GM18519 (cell line): ENCODE measurements at regions not wholly inside any gene's neighbourhood (a gene's known extent, or its start where the extent isn't known, plus 50 kb on each side); places are given as distances from the start of the nearest gene placed in this dataset.
"Not testable (repeated sequence)": the region's sequence is repeated elsewhere in the genome, so short reads cannot be mapped to it uniquely, and the experiment has no call there.

ENCODE experiments used
- ATAC-seq: cut with Tn5 transposase; IDR thresholded peaks from one replicate; pipeline ENCODE4 v1.9.1; 2021; ENCODE audit warnings: mild to moderate bottlenecking, moderate library complexity; ENCODE audit not compliant: unreplicated experiment, low FRiP score

DNA sequence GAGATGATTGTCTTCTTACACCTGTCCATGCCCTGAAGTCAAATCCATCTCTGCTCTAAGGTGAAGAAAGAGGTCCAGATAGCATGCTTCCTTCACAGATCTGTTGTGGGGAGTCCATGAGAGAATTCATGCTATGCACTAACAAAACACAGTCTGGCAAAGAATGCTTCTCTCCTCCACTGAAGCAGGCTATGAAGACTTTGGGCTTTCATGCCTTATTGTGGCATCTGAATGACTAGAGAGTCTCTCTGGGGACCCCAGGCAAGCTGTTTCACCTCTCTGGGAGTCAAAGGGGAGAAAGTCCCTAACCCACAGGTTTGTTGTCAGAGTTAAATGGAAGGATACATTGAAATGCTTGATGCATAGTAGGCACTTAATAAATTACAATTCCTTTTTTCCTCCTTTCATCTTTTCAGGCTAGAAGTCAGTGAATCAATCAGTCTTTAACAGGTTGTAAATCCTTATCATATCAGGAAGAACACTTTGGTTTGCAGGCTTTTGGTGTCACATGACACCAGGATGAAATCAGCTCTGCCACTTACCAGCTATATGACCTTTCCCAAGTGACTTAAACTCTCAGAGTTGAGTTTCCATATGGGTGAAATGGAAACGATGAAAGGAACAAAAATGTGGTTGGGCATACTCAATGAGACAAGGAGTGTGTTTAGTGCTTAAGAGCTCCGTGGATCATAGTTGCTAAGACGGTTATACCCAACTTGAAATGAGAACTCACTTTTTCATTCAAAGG lies 200.1 kb upstream of the DAB1 start:
- ATAC-seq, result no peak

DNA sequence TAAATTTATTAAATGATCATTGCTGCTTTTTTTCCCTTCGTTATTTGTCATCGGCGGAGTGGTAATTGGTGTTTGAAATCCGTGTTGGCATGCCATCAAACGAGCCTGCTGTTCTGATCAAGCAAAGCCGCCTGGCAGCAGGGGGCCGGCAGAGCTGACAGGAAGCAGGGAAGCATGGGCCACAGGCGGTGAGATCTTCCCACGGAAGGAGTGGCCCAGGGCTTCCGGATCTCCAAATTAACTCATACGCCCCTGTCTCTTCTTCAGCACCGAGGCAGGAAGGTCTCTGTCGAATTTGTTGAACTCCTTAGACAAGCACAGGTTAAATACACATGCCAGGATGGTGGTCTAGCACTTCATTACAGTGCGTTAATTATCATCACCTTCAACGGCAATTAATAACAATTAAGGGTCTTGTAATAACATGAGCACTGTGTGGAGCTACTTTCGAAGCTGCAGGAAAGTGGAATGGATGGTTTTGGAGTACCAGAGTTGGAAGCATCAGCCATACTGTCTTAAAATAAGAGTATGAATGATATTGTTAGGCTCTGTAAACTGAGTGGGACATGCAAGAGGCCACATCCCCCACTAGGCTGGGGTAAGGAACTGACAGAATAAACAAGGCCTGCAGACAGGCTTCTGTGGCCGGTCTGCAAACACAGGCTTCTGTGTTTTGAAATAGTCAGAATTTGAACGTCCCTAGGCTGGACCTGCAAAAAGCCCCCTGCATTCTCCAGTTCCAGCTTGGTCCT lies 199.4 kb upstream of the DAB1 start:
- ATAC-seq, result no peak

DNA sequence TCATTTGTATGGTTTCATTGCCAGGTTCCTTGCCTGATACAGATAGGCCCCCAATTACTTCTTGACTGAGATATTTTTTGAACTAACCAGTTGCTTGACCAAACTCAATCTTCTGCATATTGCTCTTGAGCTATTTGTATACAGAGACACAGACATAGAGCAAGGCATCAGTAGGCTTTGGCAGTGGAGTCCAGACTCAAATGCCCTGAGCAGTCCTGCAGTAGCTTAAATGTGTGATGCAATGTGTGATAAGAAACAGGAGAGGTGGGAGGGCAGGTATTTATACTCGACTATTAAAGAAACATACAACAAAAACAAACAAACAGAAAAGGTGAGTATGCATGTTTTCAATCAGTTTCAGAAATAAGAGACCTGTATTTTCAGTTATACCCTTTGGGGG lies 197.9 kb upstream of the DAB1 start:
- ATAC-seq, result no peak

DNA sequence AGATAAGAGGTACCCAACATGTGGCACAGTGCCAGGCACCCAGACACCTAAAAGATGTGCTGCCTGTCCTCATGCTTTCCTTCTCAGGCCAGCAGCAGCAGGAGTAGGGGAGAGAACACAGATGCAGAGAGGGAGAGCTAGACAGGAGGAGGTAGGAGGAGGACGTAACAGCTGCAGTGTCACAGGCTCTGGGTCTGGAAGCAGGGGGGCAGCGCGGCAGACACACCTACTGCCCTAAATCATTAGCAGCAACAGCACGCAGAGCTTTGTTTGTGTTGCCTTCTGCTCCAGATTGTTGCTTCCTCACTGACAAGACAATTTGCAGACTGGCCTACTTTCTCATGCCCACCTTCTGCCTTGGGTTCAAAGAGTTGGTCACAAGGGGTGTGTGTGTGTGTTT lies 196.7 kb upstream of the DAB1 start:
- no peak for ATAC-seq

DNA sequence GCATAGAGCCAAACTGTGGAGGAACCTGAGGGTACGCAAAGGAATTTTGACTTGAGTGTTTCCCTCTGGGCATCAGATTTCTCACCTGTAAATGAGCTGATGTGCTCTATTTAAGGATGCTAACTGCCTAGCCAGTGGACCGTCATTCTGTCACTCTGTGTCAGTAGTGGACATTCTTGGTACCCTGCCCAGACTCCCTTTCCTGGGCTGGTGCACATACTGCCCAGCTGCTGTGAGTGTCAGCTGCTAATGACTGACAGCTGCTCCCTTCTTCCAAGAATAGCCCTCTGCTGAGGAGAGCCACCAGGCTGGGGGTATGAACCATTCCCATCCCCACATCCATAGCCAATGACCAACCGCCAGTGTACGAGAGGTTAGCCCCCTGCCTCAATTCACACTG lies 193.1 kb upstream of the DAB1 start:
- ATAC-seq, result no peak

DNA sequence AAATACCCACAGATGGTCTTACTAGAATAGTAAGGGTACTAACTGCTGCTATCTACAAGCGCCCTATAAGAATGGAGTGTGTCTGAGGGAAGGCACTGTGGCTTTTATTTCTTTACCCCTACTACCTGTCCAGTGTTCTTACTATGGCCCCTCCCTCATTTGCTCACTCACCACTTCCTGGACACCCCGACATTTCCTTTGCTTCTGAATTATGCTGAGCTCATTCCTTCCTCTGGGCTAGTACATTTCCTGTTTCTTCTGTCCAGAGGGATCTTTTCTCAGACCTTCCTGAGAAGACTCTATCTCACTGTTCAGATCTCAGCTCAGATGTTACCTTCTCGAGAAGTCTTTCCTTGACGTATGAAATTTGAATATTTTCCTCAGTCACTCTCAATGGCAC lies 192.1 kb upstream of the DAB1 start:
- no peak for ATAC-seq

DNA sequence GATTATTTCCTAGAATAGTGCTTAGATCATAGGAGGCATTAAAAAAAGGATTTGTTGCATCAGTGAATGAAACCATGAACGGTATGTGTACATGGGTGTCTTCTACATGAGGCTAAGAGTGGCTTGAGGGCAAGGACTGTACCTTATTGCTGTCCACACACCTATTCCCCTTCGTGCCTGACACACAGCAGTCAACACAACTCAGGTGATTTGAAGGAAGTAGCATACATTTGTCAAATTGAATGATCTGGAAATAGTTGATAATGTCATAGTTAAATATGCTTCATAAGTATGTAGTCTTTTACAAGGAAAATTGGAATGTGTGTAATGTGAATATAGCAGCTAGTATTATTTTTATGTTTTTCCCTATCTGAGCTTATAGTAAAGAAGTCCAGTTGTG lies 189.0 kb upstream of the DAB1 start:
- no peak for ATAC-seq

DNA sequence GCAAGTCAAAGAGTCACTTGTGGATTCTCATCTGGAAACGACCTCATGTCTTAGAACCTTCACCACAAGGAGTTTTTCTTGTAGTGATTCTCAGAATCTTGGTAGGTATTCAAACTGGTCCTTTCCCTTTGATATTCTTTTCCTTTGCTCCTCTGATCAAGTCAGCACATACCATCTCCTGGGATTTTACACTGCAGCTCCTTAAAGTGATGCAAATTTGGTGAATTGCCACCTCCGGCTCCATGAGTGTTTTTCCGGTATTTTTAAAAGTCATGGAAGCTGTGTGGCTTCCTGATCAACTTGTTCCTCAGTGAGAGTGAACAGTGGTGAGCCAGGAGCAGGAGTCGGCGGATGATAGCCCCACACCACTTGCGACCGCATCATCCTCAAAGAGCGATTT lies 182.1 kb upstream of the DAB1 start:
- no peak for ATAC-seq

DNA sequence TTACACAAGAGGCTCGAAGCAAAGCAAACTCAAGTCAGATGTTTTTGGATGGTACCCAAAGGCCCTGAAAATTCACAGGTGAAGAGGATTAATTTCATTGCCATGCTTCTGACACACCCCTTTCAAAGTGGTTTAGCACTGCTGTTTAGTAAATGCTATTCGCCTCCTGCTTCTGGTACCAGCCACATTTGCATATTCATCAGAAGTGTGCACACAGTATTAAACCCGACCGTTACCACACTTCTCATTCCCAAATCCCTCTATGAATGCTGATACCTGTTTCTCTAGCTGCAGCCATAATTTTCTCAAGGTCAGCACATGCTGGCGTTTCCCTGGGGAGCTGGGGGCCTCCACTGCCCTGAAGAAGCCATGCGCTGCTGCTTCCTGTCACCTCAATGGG lies 179.8 kb upstream of the DAB1 start:
- no peak for ATAC-seq

DNA sequence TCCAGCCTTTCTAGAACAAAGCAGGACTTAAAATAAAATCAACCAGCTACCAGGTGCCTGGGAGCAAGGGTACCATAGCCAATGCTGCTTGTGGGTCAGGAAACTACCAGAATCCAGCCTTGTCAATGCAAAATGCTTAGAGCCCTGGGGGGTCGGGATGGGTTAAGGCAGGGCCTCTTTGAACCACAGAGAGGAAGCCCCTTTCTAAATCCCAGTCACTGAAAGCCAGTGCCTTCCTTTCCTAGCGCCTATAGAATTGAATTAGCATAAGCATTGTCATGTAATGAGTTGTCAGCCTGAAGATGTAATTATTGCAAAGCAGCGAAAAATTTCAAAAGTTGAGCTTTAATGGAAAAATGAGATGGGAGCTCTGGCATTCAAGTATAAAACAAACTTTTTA lies 176.6 kb upstream of the DAB1 start:
- no peak for ATAC-seq

DNA sequence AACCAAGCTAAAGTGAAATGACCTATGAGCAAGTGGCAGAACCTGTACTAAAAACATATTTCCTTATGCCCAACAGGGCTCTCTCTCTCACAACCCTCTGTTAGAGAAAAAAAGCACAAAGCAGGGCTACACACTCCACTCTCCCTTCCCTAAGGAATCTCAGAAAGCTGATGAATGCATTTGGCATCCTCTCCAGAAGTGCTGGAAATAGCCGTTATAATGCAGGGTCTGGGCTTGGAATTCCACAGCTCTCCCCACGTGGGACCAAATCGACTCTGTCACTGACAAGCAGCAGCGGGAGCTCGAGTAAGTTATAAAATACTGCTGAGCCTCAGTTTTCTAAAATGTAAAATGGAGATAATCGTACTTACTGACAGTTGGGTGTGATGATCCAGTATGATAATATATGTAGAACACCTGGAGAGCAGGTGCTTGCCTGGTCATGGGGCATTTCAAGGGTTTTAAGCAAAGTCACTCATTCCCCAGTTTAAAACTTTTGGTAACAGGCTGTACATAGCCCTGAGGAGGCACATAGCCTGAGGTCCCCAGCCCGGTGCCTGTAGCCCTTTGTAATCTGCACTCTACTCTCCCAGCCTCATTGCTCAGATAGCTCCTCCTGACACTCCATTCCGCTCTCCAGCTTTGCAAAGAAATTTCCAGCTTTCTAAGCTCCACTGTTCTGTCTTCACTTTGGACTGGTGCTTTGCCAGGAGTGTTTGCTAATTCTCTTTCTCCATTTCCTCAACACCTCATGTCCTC lies 175.6 kb upstream of the DAB1 start:
- ATAC-seq, result no peak

DNA sequence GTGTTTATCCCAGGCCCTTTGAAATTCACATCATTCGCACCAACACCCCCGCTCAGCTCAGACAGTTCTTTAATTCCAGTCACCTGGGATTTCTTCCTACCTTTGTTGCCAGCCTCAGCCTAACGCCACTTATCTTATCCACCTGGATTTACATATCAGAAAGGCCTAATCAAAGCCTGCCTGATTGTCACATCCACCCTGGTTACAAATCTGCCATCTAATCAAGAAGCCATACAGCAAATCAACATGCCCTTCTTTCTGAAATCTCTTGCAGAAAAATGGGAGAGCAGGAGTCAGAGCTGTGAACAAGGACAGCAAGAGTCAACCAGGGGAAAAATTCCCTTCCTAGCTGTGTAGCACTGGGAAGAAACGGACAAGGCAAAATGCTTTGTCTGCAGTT lies 173.2 kb upstream of the DAB1 start:
- ATAC-seq, result no peak

DNA sequence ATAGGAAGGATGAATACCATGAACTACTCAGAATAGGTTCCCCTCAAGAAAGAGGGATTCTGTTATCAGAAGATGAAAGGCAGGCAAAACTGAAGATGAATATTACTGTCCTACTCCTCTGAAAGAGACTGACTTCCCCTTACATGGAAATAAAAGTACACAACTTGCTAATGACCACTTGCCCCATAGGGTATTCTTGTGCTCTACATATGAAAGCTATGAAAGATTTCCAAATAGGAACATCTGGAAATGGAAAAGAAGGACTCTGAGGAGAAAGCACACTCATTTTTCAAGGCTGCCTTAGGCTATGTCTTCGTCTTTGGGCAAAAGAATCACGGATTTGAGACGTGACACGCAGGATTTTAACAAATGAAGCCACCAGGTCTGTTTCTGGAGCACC lies 170.1 kb upstream of the DAB1 start:
- ATAC-seq, result no peak

DNA sequence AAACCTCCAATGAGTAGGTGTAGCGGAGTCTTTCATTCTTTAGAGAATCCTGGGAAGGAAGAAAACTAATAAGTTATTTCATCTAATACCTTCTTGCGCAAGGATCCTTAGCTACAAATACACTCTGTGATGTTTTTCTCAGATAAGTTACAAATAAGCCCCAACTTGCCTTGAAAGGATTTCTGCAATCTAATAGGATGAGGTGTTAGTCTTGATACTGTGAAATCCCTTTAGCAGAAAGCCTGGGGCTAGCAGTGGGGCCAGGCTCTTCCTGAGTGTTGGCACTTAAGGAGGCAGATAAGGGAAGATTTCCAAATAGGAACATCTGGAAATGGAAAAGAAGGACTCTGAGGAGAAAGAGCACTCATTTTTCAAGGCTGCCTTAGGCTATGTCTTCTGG lies 168.0 kb upstream of the DAB1 start:
- ATAC-seq, result no peak

DNA sequence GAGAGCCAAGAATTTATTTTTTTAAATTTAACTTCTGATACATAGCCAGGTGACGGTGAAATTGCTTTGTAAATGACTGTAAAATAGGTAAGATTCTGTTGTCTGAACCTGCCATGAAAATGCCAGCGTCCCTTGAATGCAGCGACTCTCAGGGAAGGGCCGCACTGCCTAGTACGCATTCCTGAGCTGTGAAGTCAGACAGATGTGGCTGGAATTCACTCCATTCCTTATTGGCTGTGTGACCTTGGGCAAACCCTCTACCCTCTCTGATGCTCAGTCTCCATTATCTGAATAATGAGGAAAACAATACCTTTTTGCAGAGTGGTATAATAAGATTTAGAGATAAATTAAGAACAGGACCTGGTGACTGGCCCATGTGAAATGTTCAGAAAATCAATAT lies 167.1 kb upstream of the DAB1 start:
- no peak for ATAC-seq

DNA sequence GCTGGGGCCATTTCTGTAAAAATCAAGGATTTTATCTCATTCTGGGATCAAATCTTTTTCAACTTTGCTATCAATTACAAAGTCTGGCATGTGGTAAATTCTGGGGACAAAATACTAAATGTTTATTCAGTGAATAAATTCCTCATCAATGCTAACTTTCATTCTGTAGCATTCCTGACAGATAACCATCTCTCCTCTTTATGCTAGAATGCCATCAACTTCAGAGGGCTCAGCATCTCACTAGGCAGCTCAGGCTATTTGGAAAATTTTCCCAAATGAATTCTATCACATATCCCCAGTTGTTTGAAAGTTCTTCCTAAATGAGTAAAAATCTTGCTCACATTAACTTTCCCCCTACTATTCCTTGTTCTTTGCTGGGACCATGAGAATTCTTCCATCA lies 163.0 kb upstream of the DAB1 start:
- no peak for ATAC-seq

DNA sequence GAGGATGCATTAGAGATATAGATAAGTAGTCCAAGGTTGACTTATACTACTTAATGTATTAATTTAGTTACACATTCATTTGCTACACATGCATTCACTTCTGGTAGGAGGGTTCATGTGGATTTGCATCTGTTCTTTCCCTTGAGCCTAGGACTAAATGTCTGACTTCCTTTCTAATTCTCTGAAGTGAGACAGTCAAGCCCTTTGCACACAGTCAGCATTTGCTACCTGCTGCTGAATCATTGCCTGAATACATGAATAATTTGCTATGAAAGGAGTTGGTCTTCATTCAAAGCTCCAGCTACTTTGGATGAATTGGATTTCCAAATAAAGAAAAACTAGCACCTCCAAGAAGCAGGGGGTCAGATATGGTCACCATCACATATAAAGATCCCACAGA lies 154.8 kb upstream of the DAB1 start:
- ATAC-seq, result no peak

DNA sequence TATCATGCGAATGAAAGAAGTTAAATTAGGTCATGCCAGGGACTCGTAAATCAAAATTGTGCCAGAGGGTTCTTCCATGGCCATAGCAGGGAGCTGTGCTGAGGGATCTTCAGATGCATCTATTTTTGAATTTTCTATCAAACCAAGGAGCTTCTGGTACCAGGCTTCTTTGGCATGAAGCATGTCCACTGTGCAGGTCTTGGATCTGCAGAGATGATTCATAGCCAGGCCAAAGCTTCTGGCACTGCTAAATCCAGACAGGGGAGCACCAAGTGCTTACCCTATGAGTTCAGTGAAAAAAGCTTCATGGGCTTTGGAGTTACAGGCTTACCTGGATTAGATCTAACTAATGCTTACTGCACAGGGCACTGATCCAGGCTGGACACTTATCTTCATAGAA lies 154.2 kb upstream of the DAB1 start:
- no peak for ATAC-seq

DNA sequence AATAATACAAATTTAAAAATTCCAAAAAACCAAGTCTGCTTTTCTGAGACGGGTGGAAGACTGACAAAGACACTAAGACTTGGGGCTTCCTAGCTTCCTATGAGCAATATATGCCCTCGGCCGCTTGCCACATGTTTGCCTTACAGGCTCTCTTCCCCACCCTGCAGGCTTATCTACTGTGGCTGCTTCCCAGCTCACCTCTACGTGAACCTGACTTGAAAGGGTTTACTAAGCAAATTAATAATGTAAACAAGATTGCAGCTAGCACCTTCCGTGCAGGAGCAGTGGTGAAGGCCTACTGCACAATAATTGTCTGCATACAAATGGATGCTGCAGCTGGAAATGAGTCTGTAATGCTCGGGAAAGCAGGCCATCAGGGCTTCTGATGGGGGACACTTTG lies 152.9 kb upstream of the DAB1 start:
- no peak for ATAC-seq

DNA sequence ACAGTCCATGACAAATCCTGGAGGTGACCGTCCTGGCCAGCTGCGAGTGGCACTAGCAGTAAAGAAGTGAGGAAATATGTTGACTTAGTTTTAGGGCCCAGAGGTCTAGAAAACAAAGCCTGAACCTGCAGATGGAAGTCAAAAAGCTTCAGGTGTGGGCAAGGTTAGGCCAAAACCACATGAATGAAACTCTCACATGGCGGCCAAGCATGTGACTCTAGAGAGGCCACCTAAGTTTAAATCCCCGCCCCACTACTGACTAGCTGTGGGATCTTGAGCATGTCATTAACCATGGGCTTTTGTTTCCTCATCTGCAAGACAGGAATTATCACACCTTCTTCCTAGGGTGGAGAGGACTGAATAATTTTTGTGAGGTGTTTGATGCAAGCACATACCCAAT lies 148.2 kb upstream of the DAB1 start:
- ATAC-seq, result no peak

DNA sequence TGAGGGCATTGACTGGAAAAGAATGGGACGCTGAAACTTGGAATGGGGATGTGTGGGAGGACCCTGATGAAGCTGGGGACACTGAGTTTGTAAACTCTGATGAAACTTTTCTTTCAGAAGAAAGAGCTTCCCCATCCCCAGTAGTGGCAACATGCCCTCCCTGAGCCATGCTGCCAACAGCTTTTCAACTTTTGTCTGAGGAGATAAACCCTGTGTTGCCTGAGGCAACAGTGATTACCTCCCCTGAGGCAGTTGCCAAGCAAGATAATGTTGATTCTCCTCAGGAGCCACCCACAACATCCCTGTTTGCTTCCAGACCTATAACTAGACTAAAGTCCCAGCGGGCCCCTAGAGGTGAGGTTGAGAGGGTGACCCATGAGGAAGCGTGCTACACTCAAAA lies 134.2 kb upstream of the DAB1 start:
- not testable (repeated sequence) for ATAC-seq

DNA sequence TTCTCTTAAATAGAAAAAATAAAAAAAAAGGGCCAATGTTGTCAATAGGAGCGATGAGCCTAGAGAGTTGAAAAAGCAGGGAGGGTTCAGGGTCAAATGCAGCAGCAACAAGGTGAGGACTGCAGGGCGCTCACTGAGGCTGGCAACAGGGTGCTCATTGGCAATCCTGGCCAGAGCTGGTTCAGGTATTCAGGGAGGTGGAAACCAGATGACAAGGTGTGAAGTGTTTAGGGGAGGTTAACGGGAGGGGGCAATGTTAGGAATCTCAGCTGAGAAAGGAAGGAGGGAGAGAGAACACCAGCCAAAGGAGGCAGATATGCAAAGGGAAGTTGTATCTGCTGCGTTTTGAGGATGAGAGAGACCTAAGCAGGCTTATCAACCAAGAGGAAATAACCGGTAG lies 129.8 kb upstream of the DAB1 start:
- ATAC-seq, result no peak
